Left ventricle myocardium inferior (tissue), 1 donor: ENCODE measurements at regions not wholly inside any gene's neighbourhood (a gene's known extent, or its start where the extent isn't known, plus 50 kb on each side); places are given as distances from the start of the nearest gene placed in this dataset.

Source experiments
- DNase-seq: peaks from one replicate; pipeline ENCODE4 v3.0.0-alpha.2; 2020
- H3K27ac ChIP-seq: fragments of 200-600 bp; replicated peaks from 2 replicates; pipeline ENCODE4 v1.8.0; 2021
- H3K27me3 ChIP-seq: fragments of 200-600 bp; 2 replicates; pipeline ENCODE4 v1.8.0; 2021; ENCODE audit warnings: low read depth
- H3K36me3 ChIP-seq: fragments of 200-600 bp; 2 replicates; pipeline ENCODE4 v1.8.0; 2021
- H3K4me1 ChIP-seq: fragments of 200-600 bp; 2 replicates; pipeline ENCODE4 v1.8.0; 2021
- H3K4me3 ChIP-seq: fragments of 200-600 bp; 2 replicates; pipeline ENCODE4 v1.8.0; 2021; ENCODE audit warnings: mild to moderate bottlenecking, moderate library complexity
- H3K9me3 ChIP-seq: fragments of 200-600 bp; replicated peaks from 2 replicates; pipeline ENCODE4 v1.8.0; 2021
- intact Hi-C: fragments of 100-400 bp; cut with micrococcal nuclease; formaldehyde crosslinking; loops from one replicate; pipeline ENCODE4 v1.11.0; 2022
- TF ChIP-seq, protein P1 (sequence below): fragments of 200-600 bp; IDR thresholded peaks from 2 replicates; pipeline ENCODE4 v1.8.0; 2021; ENCODE audit warnings: antibody characterized with exemption, mild to moderate bottlenecking, borderline replicate concordance
- donor health status: DM: no; HTN: yes; CAD: no; lungs with severe emphysema.

DNA sequence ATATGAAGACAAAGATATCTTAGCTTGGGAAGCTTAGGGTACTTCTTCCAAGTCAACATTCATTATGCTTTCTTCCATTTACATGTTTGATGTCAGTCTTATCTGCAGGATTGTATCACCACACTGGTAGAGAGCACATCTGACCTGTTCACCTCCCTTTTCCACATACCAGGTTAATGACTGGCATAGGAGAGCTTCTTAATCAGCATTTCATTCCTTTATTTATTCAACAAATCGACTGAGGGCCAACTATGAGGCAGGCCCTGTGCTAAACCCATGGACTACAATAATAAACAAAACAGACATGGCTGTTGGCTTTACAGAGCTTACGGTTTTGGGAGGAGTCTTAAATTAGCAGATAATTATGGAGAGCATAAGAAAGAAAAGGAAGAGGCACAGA lies 378.1 kb upstream of the CDH11 start:
- Histone ChIP-seq H3K9me3 (no peaks in the 10 kb centered on the region), H3K36me3 (no peaks in the 10 kb centered on the region), H3K27ac (no peak overlapping the region), H3K4me3 (no peak overlapping the region), H3K27me3 (no peaks in the 10 kb centered on the region), H3K4me1 (peaks cover 3% of the 10 kb centered on the region)
- TF ChIP-seq, protein P1, sequence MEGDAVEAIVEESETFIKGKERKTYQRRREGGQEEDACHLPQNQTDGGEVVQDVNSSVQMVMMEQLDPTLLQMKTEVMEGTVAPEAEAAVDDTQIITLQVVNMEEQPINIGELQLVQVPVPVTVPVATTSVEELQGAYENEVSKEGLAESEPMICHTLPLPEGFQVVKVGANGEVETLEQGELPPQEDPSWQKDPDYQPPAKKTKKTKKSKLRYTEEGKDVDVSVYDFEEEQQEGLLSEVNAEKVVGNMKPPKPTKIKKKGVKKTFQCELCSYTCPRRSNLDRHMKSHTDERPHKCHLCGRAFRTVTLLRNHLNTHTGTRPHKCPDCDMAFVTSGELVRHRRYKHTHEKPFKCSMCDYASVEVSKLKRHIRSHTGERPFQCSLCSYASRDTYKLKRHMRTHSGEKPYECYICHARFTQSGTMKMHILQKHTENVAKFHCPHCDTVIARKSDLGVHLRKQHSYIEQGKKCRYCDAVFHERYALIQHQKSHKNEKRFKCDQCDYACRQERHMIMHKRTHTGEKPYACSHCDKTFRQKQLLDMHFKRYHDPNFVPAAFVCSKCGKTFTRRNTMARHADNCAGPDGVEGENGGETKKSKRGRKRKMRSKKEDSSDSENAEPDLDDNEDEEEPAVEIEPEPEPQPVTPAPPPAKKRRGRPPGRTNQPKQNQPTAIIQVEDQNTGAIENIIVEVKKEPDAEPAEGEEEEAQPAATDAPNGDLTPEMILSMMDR, result no peak
- intact Hi-C loops, result no loop called here
- no peak for DNase-seq

DNA sequence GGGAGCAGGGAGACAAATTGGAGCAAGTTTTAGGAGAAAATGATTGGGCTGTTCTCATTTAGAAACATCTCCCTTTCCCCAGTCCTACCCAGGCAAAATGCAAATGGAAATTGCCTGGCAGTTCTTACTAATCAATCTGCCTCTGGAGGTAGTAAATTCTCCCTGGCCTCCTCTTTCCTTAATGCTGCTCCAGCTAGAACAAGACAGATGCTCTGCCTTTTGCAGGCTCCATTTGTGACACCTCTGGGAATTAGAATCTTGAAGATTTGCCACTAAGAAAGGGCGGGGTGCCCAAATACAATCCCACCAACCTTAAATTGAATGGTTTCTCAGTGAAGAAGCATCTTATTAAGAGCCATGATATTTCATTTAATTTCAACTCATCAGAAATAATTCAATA lies 377.7 kb upstream of the CDH11 start:
- Histone ChIP-seq H3K4me3 (no peak overlapping the region), H3K27ac (no peak overlapping the region), H3K9me3 (no peaks in the 10 kb centered on the region), H3K4me1 (peaks cover 3% of the 10 kb centered on the region), H3K36me3 (no peaks in the 10 kb centered on the region), H3K27me3 (no peaks in the 10 kb centered on the region)
- TF ChIP-seq, protein P1, result no peak
- no peak for DNase-seq
- intact Hi-C loops, result no loop called here

DNA sequence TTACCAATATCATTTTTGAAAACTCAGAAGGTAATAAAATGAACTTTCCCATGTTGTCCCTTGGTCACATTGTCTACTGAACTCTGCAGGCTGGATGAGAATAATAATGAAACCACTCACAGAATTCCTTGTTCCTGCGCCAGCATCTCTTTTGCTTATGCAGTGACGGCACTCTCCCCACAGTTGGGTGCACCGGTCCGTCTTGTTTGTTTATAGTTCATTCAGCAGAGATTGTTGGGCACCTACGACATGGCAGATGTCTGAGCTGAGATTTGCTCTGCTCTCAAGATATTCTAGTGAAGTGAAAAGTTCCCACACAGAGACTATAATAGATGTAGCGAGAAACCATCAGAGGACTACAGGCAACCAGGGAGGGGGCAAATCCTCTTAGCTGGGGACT lies 375.7 kb upstream of the CDH11 start:
- peaks cover 3% of the 10 kb centered on the region for H3K4me1 ChIP-seq
- no peaks in the 10 kb centered on the region for H3K27me3 ChIP-seq
- no peaks in the 10 kb centered on the region for H3K9me3 ChIP-seq
- TF ChIP-seq, protein P1, result no peak
- H3K4me3 ChIP-seq, result no peak overlapping the region
- no peaks in the 10 kb centered on the region for H3K36me3 ChIP-seq
- no peak for DNase-seq
- intact Hi-C loops, result no loop called here
- no peak overlapping the region for H3K27ac ChIP-seq

DNA sequence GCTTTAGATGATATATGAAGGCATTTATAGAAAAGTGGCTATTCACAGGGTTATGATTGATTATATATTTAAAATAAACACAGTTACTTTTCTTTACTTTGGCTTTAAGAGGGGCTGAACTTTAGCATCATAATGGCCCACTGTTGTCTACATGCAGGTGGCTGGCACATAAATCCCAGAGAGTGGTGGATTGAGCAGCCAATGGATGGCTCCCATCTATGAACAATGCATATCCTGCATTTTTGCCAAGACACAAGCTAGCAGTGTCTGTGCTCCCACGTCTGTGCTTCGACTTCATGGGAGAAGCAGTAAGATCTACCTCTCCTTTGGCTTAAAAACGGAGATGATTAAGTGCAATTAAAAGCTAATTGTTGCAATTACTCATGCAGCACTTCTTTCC lies 373.2 kb upstream of the CDH11 start:
- no peaks in the 10 kb centered on the region for H3K9me3 ChIP-seq
- H3K27me3 ChIP-seq, result no peaks in the 10 kb centered on the region
- H3K36me3 ChIP-seq, result no peaks in the 10 kb centered on the region
- no peak overlapping the region for H3K27ac ChIP-seq
- H3K4me1 ChIP-seq, result no peaks in the 10 kb centered on the region
- H3K4me3 ChIP-seq, result no peak overlapping the region
- intact Hi-C loops, result no loop called here
- DNase-seq, result no peak
- TF ChIP-seq, protein P1, result no peak

DNA sequence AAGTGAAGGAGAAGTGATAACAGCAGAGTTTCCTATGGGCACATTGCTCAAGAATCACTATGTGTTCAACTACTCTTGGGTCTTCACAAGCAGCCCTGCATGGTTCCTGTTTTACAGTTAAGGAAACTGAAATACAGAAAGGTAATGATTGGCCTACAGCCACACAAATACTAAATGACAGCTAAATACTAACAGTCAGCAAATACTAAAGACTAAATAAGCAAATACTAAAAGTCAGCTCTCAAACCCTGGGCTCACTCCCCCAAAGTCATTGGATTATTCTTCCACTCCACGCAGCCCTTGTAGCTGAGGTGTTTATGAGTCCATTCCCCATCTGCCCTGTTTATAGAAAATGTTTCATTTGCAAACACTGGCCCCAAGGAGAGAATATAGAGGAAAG lies 372.7 kb upstream of the CDH11 start:
- Histone ChIP-seq H3K27me3 (no peaks in the 10 kb centered on the region), H3K27ac (no peak overlapping the region)
- intact Hi-C loops, result no loop called here

More for the DNA sequence above, 372.7 kb upstream of the CDH11 start:
- Histone ChIP-seq H3K9me3 (no peaks in the 10 kb centered on the region), H3K4me1 (no peaks in the 10 kb centered on the region), H3K36me3 (no peaks in the 10 kb centered on the region), H3K4me3 (no peak overlapping the region)
- TF ChIP-seq, protein P1, result no peak
- no peak for DNase-seq
